K562 (cell line): ENCODE measurements at regions not wholly inside any gene's neighbourhood (a gene's known extent, or its start where the extent isn't known, plus 50 kb on each side); places are given as distances from the start of the nearest gene placed in this dataset.

Experiments
- ATAC-seq: fragments of 200-7000 bp; cut with Tn5 transposase; 3 replicates; pipeline ENCODE4 v1.9.1; 2020; ENCODE audit warnings: moderate library complexity
- BruUV-seq: library from RNA; stranded (reverse); fragments of 400-500 nt; replicated peaks from 2 replicates; lab custom pipeline; 2021; lab: Mats Ljungman, UMichigan
- CTCF ChIA-PET: fragments of 300-600 bp; formaldehyde crosslinking; extraction: SDS; loops from one replicate; lab custom pipeline; 2021; ENCODE audit warnings: low intra/inter-chr PET ratio; lab: Yijun Ruan, JAX
- POLR2A ChIA-PET: fragments of 300-600, 350-650 bp; sonication (Branson Sonifier 250); formaldehyde crosslinking; extraction: SDS; loops from one replicate; lab custom pipeline; 2021; ENCODE audit warnings: antibody characterized with exemption, inconsistent platforms; lab: Yijun Ruan, JAX
- DNase-seq, 4 experiments: peaks; one replicate each; pipeline versions ENCODE4 v3.0.0 to v3.0.0-alpha.2; 2011 to 2018; ENCODE audit warnings: low spot score in 3 of 4, mixed read lengths in 3 of 4; ENCODE audit errors: extremely low read depth in 1 of 4
- FAIRE-seq: peaks from 2 replicates; lab custom pipeline; 2011; peaks lifted over from hg19 to GRCh38; lab: Jason Lieb, UNC
- H2AFZ ChIP-seq: 2 replicates; pipeline ENCODE4 v1.6.0; 2011; ENCODE audit warnings: low read depth, low read length, control low read depth, inconsistent platforms
- H3K27ac ChIP-seq: fragments of 200-600 bp; 3 replicates; pipeline ENCODE4 v1.8.0; 2011; ENCODE audit warnings: low read depth, mild to moderate bottlenecking, control low read depth, inconsistent platforms, low read length, moderate library complexity, mixed read lengths; ENCODE audit errors: extremely low read depth
- H3K27me3 ChIP-seq, 2 experiments: fragments of 300-600 bp in 1 of 2; 2 replicates in 1 of 2; 3 replicates in 1 of 2; pipeline versions ENCODE4 v1.6.0 to v1.8.0; 2011; ENCODE audit warnings: inconsistent platforms in 2 of 2, low read length in 2 of 2, mild to moderate bottlenecking in 1 of 2, mixed read lengths in 1 of 2, moderate library complexity in 1 of 2; ENCODE audit not compliant: control insufficient read depth in 2 of 2, insufficient read depth in 2 of 2
- H3K36me3 ChIP-seq: fragments of 300-600 bp; 3 replicates; pipeline ENCODE4 v1.8.0; 2011; ENCODE audit warnings: mild to moderate bottlenecking, low read length, inconsistent platforms; ENCODE audit not compliant: control insufficient read depth, insufficient read depth
- H3K4me1 ChIP-seq, 2 experiments: fragments of 200-600 bp in 1 of 2; replicated peaks in 1 of 2; 2 replicates in 1 of 2; 3 replicates in 1 of 2; pipeline versions ENCODE4 v1.5.1 to v1.8.0; 2011; ENCODE audit warnings: inconsistent platforms in 2 of 2, low read length in 2 of 2, mild to moderate bottlenecking in 1 of 2, mixed read lengths in 1 of 2, moderate library complexity in 1 of 2; ENCODE audit not compliant: control insufficient read depth in 2 of 2, insufficient read depth in 2 of 2
- H3K4me2 ChIP-seq: 2 replicates; pipeline ENCODE4 v1.6.1; 2011; ENCODE audit warnings: low read length, control low read depth, inconsistent platforms, mixed read lengths; ENCODE audit not compliant: insufficient read depth
- H3K4me3 ChIP-seq: fragments of 200-600 bp; sonication (generic), shearing (Covaris generic); 2 replicates; pipeline ENCODE4 v1.5.1; 2016; ENCODE audit warnings: control low read depth, inconsistent platforms
- H3K79me2 ChIP-seq: fragments of 200-600 bp; 3 replicates; pipeline ENCODE4 v1.8.0; 2011; ENCODE audit warnings: low read length, inconsistent platforms; ENCODE audit not compliant: control insufficient read depth, insufficient read depth
- H3K9ac ChIP-seq, 2 experiments: 2 replicates each; pipeline versions ENCODE4 v1.6.0 to v1.6.1; 2011; ENCODE audit warnings: low read depth in 2 of 2, low read length in 2 of 2, control low read depth in 1 of 2, inconsistent platforms in 1 of 2, mild to moderate bottlenecking in 1 of 2, mixed read lengths in 1 of 2; ENCODE audit not compliant: insufficient read depth in 1 of 2
- H3K9me1 ChIP-seq: one replicate; pipeline ENCODE4 v1.6.0; 2011; ENCODE audit warnings: inconsistent platforms, mild to moderate bottlenecking, low read length, moderate library complexity; ENCODE audit not compliant: control insufficient read depth, insufficient read depth
- H3K9me3 ChIP-seq: replicated peaks from 2 replicates; pipeline ENCODE4 v1.5.1; 2011; ENCODE audit warnings: low read depth, low read length, inconsistent platforms; ENCODE audit not compliant: control insufficient read depth, insufficient read depth
- H4K20me1 ChIP-seq: replicated peaks from 2 replicates; pipeline ENCODE4 v1.6.1; 2011; ENCODE audit warnings: low read length, inconsistent platforms, mixed read lengths; ENCODE audit not compliant: control insufficient read depth, insufficient read depth
- BCOR ChIP-seq: fragments of 450-650 bp; IDR thresholded peaks from 2 replicates; pipeline ENCODE4 v1.6.1; 2016
- DACH1 ChIP-seq: fragments of 450-650 bp; IDR thresholded peaks from 2 replicates; pipeline ENCODE4 v1.6.1; 2018; ENCODE audit not compliant: partially characterized antibody
- DDX20 ChIP-seq: fragments of 450-650 bp; IDR thresholded peaks from 2 replicates; pipeline ENCODE4 v1.6.1; 2016; ENCODE audit warnings: missing genetic modification characterization, low read depth, mild to moderate bottlenecking, missing compliant biosample characterization, moderate library complexity
- FUS ChIP-seq: fragments of 200-400 bp; formaldehyde crosslinking; optimal IDR thresholded peaks from 2 replicates; pipeline ENCODE3; 2017; ENCODE audit warnings: low read depth, low read length
- TCF3 ChIP-seq: sonication (generic); formaldehyde crosslinking; IDR thresholded peaks from 2 replicates; pipeline ENCODE4 v1.4.0; 2020; ENCODE audit warnings: mild to moderate bottlenecking, missing genetic modification reagents
- ZBTB8A ChIP-seq: fragments of 450-650 bp; IDR thresholded peaks from 2 replicates; pipeline ENCODE4 v1.6.1; 2018; ENCODE audit warnings: mild to moderate bottlenecking, moderate library complexity; ENCODE audit not compliant: partially characterized antibody
- ZNF23 ChIP-seq: fragments of 250-450 bp; sonication (Bioruptor Pico); IDR thresholded peaks from 2 replicates; pipeline ENCODE4 v1.4.0; 2020; ENCODE audit warnings: mild to moderate bottlenecking
- ZNF561 ChIP-seq: fragments of 450-650 bp; formaldehyde crosslinking; conservative IDR thresholded peaks from 2 replicates; pipeline ENCODE4 v1.4.0; 2020; ENCODE audit warnings: mild to moderate bottlenecking, moderate library complexity
- ZNF696 ChIP-seq: fragments of 250-450 bp; sonication (Bioruptor Pico); conservative IDR thresholded peaks from 2 replicates; pipeline ENCODE4 v1.4.0; 2020; ENCODE audit warnings: mild to moderate bottlenecking, moderate library complexity
- WGBS: fragments of 100-300 bp; shearing (Covaris generic); methylation state at CpG from one replicate; pipeline ENCODE4 v1.1.6; 2016; ENCODE audit warnings: low coverage, mixed read lengths; ENCODE audit not compliant: insufficient coverage; ENCODE audit errors: missing lambda C conversion rate; 5-methylcytosine and 5-hydroxymethylcytosine counted together
- in situ Hi-C: fragments of 300-500 bp; cut with MboI; formaldehyde crosslinking; loops from 4 replicates; pipeline ENCODE4 v1.15.0; 2018; ENCODE audit warnings: inconsistent platforms, mixed read lengths
- intact Hi-C: fragments of 100-400 bp; cut with micrococcal nuclease; formaldehyde crosslinking; loops from 2 replicates; pipeline ENCODE4 v1.14.2; 2022
- TF ChIP-seq, protein P1 (sequence below): sonication (generic); IDR thresholded peaks from 2 replicates; pipeline ENCODE4 v1.6.1; 2016
- TF ChIP-seq, protein P2 (sequence below): IDR thresholded peaks from 2 replicates; pipeline ENCODE4 v1.6.1; 2012; ENCODE audit warnings: low read depth, low read length, improper control_type of control experiment, borderline replicate concordance
- TF ChIP-seq, protein P3 (sequence below): fragments of 450-650 bp; IDR thresholded peaks from 2 replicates; pipeline ENCODE4 v1.6.1; 2016; ENCODE audit warnings: mild to moderate bottlenecking
- TF ChIP-seq, protein P4 (sequence below): IDR thresholded peaks from 2 replicates; pipeline ENCODE4 v1.6.1; 2016; ENCODE audit warnings: missing genetic modification characterization, missing compliant biosample characterization

DNA sequence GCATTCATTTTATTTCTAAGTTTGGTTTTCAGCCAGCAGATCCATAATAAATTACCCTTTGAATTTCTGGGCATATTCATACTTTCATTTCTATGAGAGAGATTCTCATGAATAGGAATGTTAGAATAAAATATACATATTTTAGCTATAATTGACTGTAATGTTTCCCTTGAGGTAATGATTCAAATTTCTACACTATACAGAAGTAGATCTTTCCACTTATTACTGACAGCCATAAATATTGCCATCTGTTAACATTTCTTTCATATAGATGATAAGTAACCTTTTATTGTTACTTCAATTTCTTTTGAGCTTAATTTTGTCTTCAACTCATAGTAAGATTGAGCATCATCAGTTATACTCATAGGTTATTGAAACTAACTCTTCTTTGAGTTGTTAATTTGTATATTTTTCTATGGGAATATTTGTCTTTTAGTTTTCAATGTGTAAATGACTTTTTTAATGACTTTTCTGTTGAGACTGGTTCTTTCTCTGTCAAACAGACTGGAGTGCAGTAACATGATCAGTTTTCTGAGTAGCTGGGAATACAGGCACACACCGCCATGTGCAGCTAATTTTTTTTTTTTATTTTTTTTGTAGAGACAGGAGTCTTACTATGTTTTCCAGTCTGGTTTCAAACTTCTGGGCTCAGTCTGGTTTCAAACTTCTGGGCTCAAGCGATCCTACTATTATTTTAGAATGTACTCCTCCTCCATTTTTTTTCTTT lies 991.6 kb downstream of the SLC6A15 start (continued):
- TF ChIP-seq, protein P1, sequence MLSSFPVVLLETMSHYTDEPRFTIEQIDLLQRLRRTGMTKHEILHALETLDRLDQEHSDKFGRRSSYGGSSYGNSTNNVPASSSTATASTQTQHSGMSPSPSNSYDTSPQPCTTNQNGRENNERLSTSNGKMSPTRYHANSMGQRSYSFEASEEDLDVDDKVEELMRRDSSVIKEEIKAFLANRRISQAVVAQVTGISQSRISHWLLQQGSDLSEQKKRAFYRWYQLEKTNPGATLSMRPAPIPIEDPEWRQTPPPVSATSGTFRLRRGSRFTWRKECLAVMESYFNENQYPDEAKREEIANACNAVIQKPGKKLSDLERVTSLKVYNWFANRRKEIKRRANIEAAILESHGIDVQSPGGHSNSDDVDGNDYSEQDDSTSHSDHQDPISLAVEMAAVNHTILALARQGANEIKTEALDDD: no peak
- TF ChIP-seq, protein P2, sequence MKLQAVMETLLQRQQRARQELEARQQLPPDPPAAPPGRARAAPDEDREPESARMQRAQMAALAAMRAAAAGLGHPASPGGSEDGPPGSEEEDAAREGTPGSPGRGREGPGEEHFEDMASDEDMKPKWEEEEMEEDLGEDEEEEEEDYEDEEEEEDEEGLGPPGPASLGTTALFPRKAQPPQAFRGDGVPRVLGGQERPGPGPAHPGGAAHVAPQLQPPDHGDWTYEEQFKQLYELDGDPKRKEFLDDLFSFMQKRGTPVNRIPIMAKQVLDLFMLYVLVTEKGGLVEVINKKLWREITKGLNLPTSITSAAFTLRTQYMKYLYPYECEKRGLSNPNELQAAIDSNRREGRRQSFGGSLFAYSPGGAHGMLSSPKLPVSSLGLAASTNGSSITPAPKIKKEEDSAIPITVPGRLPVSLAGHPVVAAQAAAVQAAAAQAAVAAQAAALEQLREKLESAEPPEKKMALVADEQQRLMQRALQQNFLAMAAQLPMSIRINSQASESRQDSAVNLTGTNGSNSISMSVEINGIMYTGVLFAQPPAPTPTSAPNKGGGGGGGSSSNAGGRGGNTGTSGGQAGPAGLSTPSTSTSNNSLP: no peak
- TF ChIP-seq FUS (no peak), ZNF23 (CRISPR knock-in tag) (no peak), BCOR (no peak), ZNF696 (CRISPR knock-in tag) (no peak), TCF3 (no peak)

DNA sequence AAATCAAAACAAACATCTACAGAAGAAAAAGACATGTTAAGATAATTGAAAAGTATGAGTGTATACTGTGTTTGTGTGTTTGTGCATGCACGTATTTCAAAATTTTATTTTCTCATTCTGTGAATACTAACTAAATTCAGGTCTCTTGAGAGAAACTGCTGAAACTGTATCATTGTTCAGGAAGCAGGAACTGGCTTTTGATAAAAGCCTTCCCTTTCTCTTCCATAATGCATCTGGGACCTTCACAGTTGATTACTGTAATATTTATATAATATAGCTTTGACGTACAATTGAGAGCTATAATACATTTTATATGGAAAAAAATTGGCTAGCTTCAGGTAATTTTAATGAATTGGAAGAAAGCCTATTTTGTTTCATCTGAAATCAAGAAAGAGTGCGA lies 993.5 kb downstream of the SLC6A15 start:
- intact Hi-C loops (no loop called here), in situ Hi-C loops (no loop called here)
- no peak for DNase-seq

More for the DNA sequence above, 993.5 kb downstream of the SLC6A15 start:
- Histone ChIP-seq H3K9me3 (no peaks in the 10 kb centered on the region; the same call in 1 of the 2 replicates), H3K4me1 (no peaks in the 10 kb centered on the region), H3K36me3 (no peaks in the 10 kb centered on the region), H3K9ac (no peak overlapping the region), H3K4me3 (no peak overlapping the region), H4K20me1 (no peaks in the 10 kb centered on the region), H3K79me2 (no peaks in the 10 kb centered on the region), H3K27me3 (no peaks in the 10 kb centered on the region), H3K9me1 (no peaks in the 10 kb centered on the region), H3K4me2 (no peak overlapping the region), H2AFZ (no peak overlapping the region), H3K27ac (no peak overlapping the region)
- ATAC-seq (no peak), FAIRE-seq (no peak)
- BruUV-seq: no TSS peak
- ChIA-PET POLR2A (no interaction called here), CTCF (no interaction called here)
- TF ChIP-seq ZBTB8A: no peak
- TF ChIP-seq, protein P3, sequence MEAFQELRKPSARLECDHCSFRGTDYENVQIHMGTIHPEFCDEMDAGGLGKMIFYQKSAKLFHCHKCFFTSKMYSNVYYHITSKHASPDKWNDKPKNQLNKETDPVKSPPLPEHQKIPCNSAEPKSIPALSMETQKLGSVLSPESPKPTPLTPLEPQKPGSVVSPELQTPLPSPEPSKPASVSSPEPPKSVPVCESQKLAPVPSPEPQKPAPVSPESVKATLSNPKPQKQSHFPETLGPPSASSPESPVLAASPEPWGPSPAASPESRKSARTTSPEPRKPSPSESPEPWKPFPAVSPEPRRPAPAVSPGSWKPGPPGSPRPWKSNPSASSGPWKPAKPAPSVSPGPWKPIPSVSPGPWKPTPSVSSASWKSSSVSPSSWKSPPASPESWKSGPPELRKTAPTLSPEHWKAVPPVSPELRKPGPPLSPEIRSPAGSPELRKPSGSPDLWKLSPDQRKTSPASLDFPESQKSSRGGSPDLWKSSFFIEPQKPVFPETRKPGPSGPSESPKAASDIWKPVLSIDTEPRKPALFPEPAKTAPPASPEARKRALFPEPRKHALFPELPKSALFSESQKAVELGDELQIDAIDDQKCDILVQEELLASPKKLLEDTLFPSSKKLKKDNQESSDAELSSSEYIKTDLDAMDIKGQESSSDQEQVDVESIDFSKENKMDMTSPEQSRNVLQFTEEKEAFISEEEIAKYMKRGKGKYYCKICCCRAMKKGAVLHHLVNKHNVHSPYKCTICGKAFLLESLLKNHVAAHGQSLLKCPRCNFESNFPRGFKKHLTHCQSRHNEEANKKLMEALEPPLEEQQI: no peak
- TF ChIP-seq, protein P4, sequence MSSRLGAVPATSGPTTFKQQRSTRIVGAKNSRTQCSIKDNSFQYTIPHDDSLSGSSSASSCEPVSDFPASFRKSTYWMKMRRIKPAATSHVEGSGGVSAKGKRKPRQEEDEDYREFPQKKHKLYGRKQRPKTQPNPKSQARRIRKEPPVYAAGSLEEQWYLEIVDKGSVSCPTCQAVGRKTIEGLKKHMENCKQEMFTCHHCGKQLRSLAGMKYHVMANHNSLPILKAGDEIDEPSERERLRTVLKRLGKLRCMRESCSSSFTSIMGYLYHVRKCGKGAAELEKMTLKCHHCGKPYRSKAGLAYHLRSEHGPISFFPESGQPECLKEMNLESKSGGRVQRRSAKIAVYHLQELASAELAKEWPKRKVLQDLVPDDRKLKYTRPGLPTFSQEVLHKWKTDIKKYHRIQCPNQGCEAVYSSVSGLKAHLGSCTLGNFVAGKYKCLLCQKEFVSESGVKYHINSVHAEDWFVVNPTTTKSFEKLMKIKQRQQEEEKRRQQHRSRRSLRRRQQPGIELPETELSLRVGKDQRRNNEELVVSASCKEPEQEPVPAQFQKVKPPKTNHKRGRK (tag): no peak
- no peak for TF ChIP-seq DDX20 (tag)
- no peak for TF ChIP-seq DACH1
- TF ChIP-seq ZNF561 (CRISPR knock-in tag): no peak
- 0% methylated on average over 3 of the region's 3 CpGs for WGBS
